ENCODE measurements at regions not wholly inside any gene's neighbourhood (a gene's known extent, or its start where the extent isn't known, plus 50 kb on each side); places are given as distances from the start of the nearest gene placed in this dataset.

DNA sequence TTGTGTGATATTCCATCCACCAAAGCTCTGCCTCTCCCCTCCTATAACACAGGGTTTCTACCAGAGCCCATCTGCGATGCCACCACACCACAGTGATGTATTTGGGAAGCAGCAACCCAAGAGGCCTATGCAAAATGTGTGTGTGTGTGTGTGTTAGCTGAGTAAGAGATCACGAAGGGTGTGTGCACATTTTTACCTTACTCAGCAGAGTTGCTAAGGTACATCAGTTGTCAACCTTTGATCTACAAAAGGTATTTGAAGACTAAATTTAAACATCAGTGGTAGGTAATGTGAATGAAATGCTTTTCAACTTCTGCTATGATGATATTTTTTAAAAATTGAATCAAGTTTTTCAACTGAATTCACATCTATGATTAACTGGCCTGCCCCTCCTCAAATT, 227.6 kb downstream of the FBXO15 start:
- no peak for DNase-seq (ENCODE audit: low spot score)
- in situ Hi-C loops (cut with MboI; ENCODE audit: low sequenced_read_pairs, unreplicated experiment): no loop called here
- TF ChIP-seq, protein P1, sequence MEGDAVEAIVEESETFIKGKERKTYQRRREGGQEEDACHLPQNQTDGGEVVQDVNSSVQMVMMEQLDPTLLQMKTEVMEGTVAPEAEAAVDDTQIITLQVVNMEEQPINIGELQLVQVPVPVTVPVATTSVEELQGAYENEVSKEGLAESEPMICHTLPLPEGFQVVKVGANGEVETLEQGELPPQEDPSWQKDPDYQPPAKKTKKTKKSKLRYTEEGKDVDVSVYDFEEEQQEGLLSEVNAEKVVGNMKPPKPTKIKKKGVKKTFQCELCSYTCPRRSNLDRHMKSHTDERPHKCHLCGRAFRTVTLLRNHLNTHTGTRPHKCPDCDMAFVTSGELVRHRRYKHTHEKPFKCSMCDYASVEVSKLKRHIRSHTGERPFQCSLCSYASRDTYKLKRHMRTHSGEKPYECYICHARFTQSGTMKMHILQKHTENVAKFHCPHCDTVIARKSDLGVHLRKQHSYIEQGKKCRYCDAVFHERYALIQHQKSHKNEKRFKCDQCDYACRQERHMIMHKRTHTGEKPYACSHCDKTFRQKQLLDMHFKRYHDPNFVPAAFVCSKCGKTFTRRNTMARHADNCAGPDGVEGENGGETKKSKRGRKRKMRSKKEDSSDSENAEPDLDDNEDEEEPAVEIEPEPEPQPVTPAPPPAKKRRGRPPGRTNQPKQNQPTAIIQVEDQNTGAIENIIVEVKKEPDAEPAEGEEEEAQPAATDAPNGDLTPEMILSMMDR (IDR thresholded peaks at IDR 0.05; ENCODE audit: borderline replicate concordance, control extremely low read depth, extremely low read depth, insufficient read depth, missing control alignments): no peak

GRCh38 chr18:73918816-73919215, 228.8 kb downstream of the FBXO15 start:
- TF ChIP-seq, protein P1 (IDR thresholded peaks at IDR 0.05; ENCODE audit: borderline replicate concordance, control extremely low read depth, extremely low read depth, insufficient read depth, missing control alignments): no peak
- in situ Hi-C loops (cut with MboI; ENCODE audit: low sequenced_read_pairs, unreplicated experiment): no loop called here
- DNase-seq (ENCODE audit: low spot score): no peak

- no peak for DNase-seq (ENCODE audit: low spot score)
- in situ Hi-C loops (cut with MboI; ENCODE audit: low sequenced_read_pairs, unreplicated experiment): no loop called here
- TF ChIP-seq, protein P1 (IDR thresholded peaks at IDR 0.05; ENCODE audit: borderline replicate concordance, control extremely low read depth, extremely low read depth, insufficient read depth, missing control alignments): no peak
Observed at GRCh38 chr18:73917046-73917445, 230.6 kb downstream of the FBXO15 start.

DNA sequence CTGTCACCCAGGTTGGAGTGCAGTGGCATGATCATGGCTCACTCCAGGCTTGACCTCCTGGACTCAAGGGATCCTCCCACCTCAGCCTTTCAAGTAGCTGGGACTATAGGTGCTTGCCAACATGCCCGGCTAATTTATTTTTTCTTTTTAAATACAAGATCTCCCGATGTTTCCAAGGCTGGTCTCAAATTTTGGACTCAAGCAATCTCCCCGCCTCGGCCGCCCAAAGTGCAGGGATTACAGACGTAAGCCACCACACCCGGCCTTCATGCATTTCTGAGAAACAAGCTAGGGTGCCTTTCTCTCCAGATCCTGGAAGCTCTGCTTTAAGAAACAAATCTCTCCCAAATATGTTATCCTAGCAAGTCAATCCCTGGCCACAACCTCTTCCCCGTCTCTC, 234.1 kb downstream of the FBXO15 start:
- in situ Hi-C loops (cut with MboI; ENCODE audit: low sequenced_read_pairs, unreplicated experiment): no loop called here
- TF ChIP-seq, protein P1 (IDR thresholded peaks at IDR 0.05; ENCODE audit: borderline replicate concordance, control extremely low read depth, extremely low read depth, insufficient read depth, missing control alignments): no peak
- DNase-seq (ENCODE audit: low spot score): no peak

DNA sequence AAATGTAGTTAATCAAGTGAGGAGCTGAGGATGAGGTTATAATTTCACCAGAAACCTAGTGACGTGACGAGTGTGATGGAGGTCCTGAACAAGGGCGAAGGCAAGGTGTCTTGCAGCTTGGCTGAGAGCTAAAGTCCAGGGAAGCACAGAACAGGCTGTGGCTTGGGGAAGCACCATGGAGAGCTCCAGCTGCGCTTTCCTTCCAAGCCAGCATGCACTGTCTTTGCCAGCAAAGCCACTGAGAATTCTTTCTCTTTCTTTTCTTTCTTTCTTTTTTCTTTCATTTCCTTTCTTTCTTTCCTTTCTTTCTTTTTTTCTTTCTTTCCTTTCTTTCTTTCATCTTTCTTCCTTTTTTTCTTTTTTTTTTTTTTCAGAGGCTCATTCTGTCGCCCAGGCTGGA, 239.3 kb downstream of the FBXO15 start:
- TF ChIP-seq, protein P1 (IDR thresholded peaks at IDR 0.05; ENCODE audit: borderline replicate concordance, control extremely low read depth, extremely low read depth, insufficient read depth, missing control alignments): no peak
- DNase-seq (ENCODE audit: low spot score): no peak
- in situ Hi-C loops (cut with MboI; ENCODE audit: low sequenced_read_pairs, unreplicated experiment): no loop called here

GRCh38 chr18:73901566-73901965, 246.1 kb downstream of the FBXO15 start:
- TF ChIP-seq, protein P1 (IDR thresholded peaks at IDR 0.05; ENCODE audit: borderline replicate concordance, control extremely low read depth, extremely low read depth, insufficient read depth, missing control alignments): no peak
- DNase-seq (ENCODE audit: low spot score): no peak
- in situ Hi-C loops (cut with MboI; ENCODE audit: low sequenced_read_pairs, unreplicated experiment): no loop called here

DNA sequence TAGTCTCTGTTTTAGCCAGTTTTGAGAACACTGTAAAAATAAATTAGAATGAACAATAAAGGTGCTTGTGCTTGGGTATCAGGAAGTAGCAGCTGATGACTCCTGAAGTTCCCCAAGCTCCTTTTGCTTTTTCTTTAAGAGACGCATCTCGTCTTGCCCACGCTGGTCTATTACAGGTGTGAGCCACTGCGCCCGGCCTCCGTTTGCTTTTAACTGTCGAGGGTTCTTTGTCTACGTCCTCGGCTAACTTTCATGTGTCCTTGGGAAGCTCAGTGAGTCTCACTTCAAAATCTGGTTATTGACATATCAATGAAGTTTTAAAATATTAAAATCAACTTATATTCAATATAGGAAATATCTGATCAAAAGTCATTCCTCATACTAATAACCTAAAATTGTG, 246.5 kb downstream of the FBXO15 start:
- in situ Hi-C loops (cut with MboI; ENCODE audit: low sequenced_read_pairs, unreplicated experiment): no loop called here
- no peak for DNase-seq (ENCODE audit: low spot score)
- TF ChIP-seq, protein P1 (IDR thresholded peaks at IDR 0.05; ENCODE audit: borderline replicate concordance, control extremely low read depth, extremely low read depth, insufficient read depth, missing control alignments): no peak

All from GM13976 (cell line).